PC-9 (cell line): ENCODE measurements at regions not wholly inside any gene's neighbourhood (a gene's known extent, or its start where the extent isn't known, plus 50 kb on each side); places are given as distances from the start of the nearest gene placed in this dataset.

ENCODE experiments used
- BruUV-seq: library from RNA; stranded (reverse); fragments of 400-500 nt; replicated peaks from 2 replicates; lab custom pipeline; 2021; lab: Mats Ljungman, UMichigan
- CTCF ChIA-PET: fragments of 300-600 bp; sonication (Branson Sonifier 250); formaldehyde crosslinking; loops from one replicate; lab custom pipeline; 2022; ENCODE audit warnings: antibody characterized with exemption; lab: Charles Lee
- POLR2A ChIA-PET: fragments of 300-600 bp; sonication (Branson Sonifier 250); formaldehyde crosslinking; loops from one replicate; lab custom pipeline; 2022; ENCODE audit warnings: antibody characterized with exemption; ENCODE audit not compliant: unreplicated experiment; lab: Charles Lee
- DNase-seq, 2 experiments: peaks; one replicate each; pipeline versions ENCODE4 v3.0.0 to v3.0.0-alpha.2; 2015 to 2022; ENCODE audit warnings: mixed read lengths in 1 of 2
- H2AFZ ChIP-seq: fragments of 200-600 bp; sonication (generic); 2 replicates; pipeline ENCODE4 v1.8.1; 2017; ENCODE audit warnings: antibody characterized with exemption
- H3F3A ChIP-seq: fragments of 200-600 bp; sonication (generic); 2 replicates; pipeline ENCODE4 v1.8.1; 2017; ENCODE audit warnings: antibody characterized with exemption, mild to moderate bottlenecking, low read depth; ENCODE audit not compliant: insufficient read depth
- H3K27ac ChIP-seq: fragments of 200-600 bp; sonication (generic); 2 replicates; pipeline ENCODE4 v1.6.1; 2016; ENCODE audit warnings: mixed run types
- H3K27me3 ChIP-seq: fragments of 200-600 bp; sonication (generic); 2 replicates; pipeline ENCODE4 v1.6.1; 2016; ENCODE audit warnings: low read depth, mixed run types; ENCODE audit not compliant: insufficient read depth
- H3K36me3 ChIP-seq: fragments of 200-600 bp; sonication (generic); 2 replicates; pipeline ENCODE4 v1.6.1; 2016; ENCODE audit warnings: low read depth, mixed run types
- H3K4me1 ChIP-seq: fragments of 200-600 bp; sonication (generic); replicated peaks from 2 replicates; pipeline ENCODE4 v1.6.1; 2016; ENCODE audit warnings: mixed run types; ENCODE audit not compliant: insufficient read depth
- H3K4me2 ChIP-seq: fragments of 200-600 bp; sonication (generic); 2 replicates; pipeline ENCODE4 v1.6.1; 2017; ENCODE audit warnings: mixed run types
- H3K4me3 ChIP-seq: fragments of 200-600 bp; sonication (generic); 2 replicates; pipeline ENCODE4 v1.6.1; 2016; ENCODE audit warnings: mixed run types
- H3K79me2 ChIP-seq: fragments of 200-600 bp; sonication (generic); 2 replicates; pipeline ENCODE4 v1.6.1; 2017; ENCODE audit warnings: low read depth, mixed run types
- H3K9me2 ChIP-seq: fragments of 200-600 bp; sonication (generic); 2 replicates; pipeline ENCODE4 v1.8.1; 2017; ENCODE audit warnings: mild to moderate bottlenecking; ENCODE audit not compliant: insufficient read depth
- H3K9me3 ChIP-seq: fragments of 200-600 bp; sonication (generic); 2 replicates; pipeline ENCODE4 v1.8.1; 2016; ENCODE audit warnings: low read depth; ENCODE audit not compliant: insufficient read depth
- H4K20me1 ChIP-seq: fragments of 200-600 bp; sonication (generic); 2 replicates; pipeline ENCODE4 v1.8.1; 2017; ENCODE audit not compliant: insufficient read depth
- EZH2 ChIP-seq: fragments of 200-600 bp; sonication (generic); IDR thresholded peaks from 2 replicates; pipeline ENCODE4 v1.8.0; 2017; ENCODE audit warnings: antibody characterized with exemption, low read depth
- intact Hi-C: fragments of 100-400 bp; cut with micrococcal nuclease; formaldehyde crosslinking; loops from one replicate; pipeline ENCODE4 v1.10.0; 2022; ENCODE audit not compliant: unreplicated experiment
- TF ChIP-seq, protein P1 (sequence below): fragments of 200-600 bp; sonication (generic); conservative IDR thresholded peaks from 2 replicates; pipeline ENCODE4 v1.6.1; 2017; ENCODE audit warnings: mixed run types, antibody characterized with exemption, mild to moderate bottlenecking, moderate library complexity

DNA sequence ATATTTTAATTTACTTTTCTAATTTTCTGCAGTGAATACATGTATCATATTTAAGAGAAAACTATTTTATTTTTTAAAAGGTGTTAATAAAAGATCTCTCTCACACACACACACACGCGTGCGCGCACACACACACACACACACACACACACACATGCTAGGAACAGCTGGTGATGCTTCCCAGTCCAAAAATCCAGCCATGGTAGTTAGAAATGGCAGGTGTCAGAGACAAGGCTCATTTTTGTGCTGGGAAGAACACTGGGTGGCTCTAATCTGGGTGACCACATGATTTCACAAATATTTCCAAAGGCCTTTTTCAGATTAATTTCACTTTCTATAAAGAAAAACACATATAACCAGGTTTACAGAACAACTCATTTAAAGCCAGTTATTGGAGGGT lies 104.5 kb upstream of the NCK2 start:
- no peaks in the 10 kb centered on the region for H4K20me1 ChIP-seq
- no peaks in the 10 kb centered on the region for H3F3A ChIP-seq
- ChIA-PET CTCF (no interaction called here), POLR2A (no interaction called here)
- BruUV-seq, result no TSS peak
- no peaks in the 10 kb centered on the region for H3K9me3 ChIP-seq
- DNase-seq, result no peak
- no peak overlapping the region for H3K4me3 ChIP-seq
- H3K4me1 ChIP-seq, result no peaks in the 10 kb centered on the region
- no peak overlapping the region for H3K4me2 ChIP-seq
- H3K27me3 ChIP-seq, result peaks cover 89% of the 10 kb centered on the region
- no peak for TF ChIP-seq EZH2
- TF ChIP-seq, protein P1, sequence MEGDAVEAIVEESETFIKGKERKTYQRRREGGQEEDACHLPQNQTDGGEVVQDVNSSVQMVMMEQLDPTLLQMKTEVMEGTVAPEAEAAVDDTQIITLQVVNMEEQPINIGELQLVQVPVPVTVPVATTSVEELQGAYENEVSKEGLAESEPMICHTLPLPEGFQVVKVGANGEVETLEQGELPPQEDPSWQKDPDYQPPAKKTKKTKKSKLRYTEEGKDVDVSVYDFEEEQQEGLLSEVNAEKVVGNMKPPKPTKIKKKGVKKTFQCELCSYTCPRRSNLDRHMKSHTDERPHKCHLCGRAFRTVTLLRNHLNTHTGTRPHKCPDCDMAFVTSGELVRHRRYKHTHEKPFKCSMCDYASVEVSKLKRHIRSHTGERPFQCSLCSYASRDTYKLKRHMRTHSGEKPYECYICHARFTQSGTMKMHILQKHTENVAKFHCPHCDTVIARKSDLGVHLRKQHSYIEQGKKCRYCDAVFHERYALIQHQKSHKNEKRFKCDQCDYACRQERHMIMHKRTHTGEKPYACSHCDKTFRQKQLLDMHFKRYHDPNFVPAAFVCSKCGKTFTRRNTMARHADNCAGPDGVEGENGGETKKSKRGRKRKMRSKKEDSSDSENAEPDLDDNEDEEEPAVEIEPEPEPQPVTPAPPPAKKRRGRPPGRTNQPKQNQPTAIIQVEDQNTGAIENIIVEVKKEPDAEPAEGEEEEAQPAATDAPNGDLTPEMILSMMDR, result no peak
- no peak overlapping the region for H3K27ac ChIP-seq
- H2AFZ ChIP-seq, result no peak overlapping the region
- no peaks in the 10 kb centered on the region for H3K9me2 ChIP-seq
- no peaks in the 10 kb centered on the region for H3K79me2 ChIP-seq
- no peaks in the 10 kb centered on the region for H3K36me3 ChIP-seq
- intact Hi-C loops, result no loop called here

DNA sequence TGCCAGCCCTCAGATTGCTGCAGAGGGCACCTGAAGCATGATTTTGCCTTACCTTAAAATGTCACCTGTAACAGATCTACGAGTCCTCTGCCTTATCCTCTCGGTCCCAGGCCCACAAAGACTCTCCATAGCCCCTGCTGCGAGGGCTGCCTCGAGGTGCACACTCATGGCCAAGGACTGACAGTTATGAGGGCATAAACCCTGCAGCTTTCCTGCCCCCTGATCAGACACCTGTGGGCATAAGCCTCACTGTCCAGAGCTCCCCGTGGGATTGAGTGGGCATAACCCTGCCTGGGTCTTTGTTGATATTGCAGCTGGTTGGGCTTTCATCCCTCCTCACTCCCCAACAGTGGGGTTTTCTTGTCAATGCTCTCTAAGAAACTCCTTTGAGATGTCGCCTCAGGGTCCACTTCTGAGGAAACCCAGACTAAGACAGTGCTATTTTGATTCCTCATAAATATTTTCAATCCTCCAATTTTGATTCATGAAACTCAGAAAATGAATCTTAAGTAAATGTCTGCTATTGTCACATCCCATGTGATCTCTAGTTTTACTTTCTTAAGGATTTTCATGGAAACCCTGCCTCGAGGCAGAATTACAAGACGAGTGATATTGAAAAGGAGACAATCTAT lies 108.5 kb upstream of the NCK2 start:
- BruUV-seq, result no TSS peak
- H4K20me1 ChIP-seq, result no peaks in the 10 kb centered on the region
- DNase-seq, result no peak
- no peak overlapping the region for H3K4me3 ChIP-seq
- no peak overlapping the region for H3K4me2 ChIP-seq
- ChIA-PET POLR2A (no interaction called here), CTCF (no interaction called here)
- H3K27ac ChIP-seq, result no peak overlapping the region
- H3K79me2 ChIP-seq, result no peaks in the 10 kb centered on the region
- no peaks in the 10 kb centered on the region for H3F3A ChIP-seq
- peaks cover 87% of the 10 kb centered on the region for H3K27me3 ChIP-seq
- TF ChIP-seq EZH2, result no peak
- TF ChIP-seq, protein P1, result no peak
- intact Hi-C loops, result no loop called here
- no peaks in the 10 kb centered on the region for H3K9me2 ChIP-seq
- H2AFZ ChIP-seq, result no peak overlapping the region
- no peaks in the 10 kb centered on the region for H3K9me3 ChIP-seq
- H3K36me3 ChIP-seq, result no peaks in the 10 kb centered on the region
- no peaks in the 10 kb centered on the region for H3K4me1 ChIP-seq

DNA sequence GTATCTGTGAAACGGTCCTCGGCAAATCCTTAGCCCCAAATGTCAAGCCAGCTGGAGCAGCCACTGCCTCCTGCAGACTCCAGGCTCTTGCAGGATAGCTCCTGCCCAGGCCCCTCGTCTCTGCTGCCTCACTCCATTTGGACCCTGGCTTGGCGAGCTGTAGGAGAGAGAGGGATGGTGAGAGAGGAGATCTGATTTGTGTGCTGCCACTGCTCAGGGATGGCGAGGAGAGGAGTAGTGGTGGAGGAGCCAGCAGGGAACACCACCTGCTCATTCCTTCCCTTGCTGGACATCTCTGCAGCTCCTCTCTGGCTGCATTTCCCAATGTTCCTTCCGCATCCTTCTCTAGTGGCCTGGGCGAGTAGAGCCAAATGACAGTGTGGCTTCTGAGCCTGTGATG lies 109.1 kb upstream of the NCK2 start:
- TF ChIP-seq EZH2, result no peak

DNA sequence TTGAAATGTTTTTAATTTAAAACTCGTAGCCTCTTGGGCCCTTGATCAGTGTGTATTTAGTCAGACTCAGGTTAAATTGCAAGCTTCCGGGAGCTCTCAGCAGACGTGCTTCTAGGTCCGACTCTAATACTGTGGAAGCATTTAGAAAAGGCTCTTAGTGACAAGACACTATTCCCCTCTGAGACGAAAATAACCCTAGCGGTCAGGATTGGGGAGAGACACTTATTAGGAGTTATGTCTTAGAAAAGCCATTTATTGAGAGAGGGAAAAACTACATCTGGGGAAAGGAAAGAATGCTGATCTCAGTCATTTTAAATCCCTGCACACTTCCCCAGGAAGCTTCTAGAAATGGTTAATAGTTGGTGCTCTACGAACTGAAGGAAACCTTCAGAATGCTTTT lies 110.5 kb upstream of the NCK2 start:
- Histone ChIP-seq H4K20me1 (no peaks in the 10 kb centered on the region), H3K27ac (no peak overlapping the region), H3K36me3 (no peaks in the 10 kb centered on the region), H3F3A (no peaks in the 10 kb centered on the region), H3K27me3 (peaks cover 95% of the 10 kb centered on the region), H3K4me2 (no peak overlapping the region), H3K4me1 (no peaks in the 10 kb centered on the region), H2AFZ (no peak overlapping the region), H3K79me2 (no peaks in the 10 kb centered on the region), H3K9me3 (no peaks in the 10 kb centered on the region), H3K9me2 (no peaks in the 10 kb centered on the region), H3K4me3 (no peak overlapping the region)
- no peak for DNase-seq
- no TSS peak for BruUV-seq
- POLR2A ChIA-PET, result no interaction called here
- CTCF ChIA-PET, result no interaction called here
- TF ChIP-seq EZH2, result no peak
- TF ChIP-seq, protein P1, result no peak; the same call in 1 of the 2 replicates
- intact Hi-C loops, result no loop called here

More for the DNA sequence above, 109.1 kb upstream of the NCK2 start:
- POLR2A ChIA-PET, result no interaction called here
- CTCF ChIA-PET, result no interaction called here
- H3K9me3 ChIP-seq, result no peaks in the 10 kb centered on the region
- H3K27me3 ChIP-seq, result peaks cover 87% of the 10 kb centered on the region
- H3K9me2 ChIP-seq, result no peaks in the 10 kb centered on the region
- intact Hi-C loops, result no loop called here
- no peak for DNase-seq
- no TSS peak for BruUV-seq
- no peaks in the 10 kb centered on the region for H3K79me2 ChIP-seq
- H2AFZ ChIP-seq, result no peak overlapping the region
- H3K4me3 ChIP-seq, result no peak overlapping the region
- H3K27ac ChIP-seq, result no peak overlapping the region
- H3F3A ChIP-seq, result no peaks in the 10 kb centered on the region
- H3K4me2 ChIP-seq, result no peak overlapping the region
- H3K36me3 ChIP-seq, result no peaks in the 10 kb centered on the region
- H3K4me1 ChIP-seq, result no peaks in the 10 kb centered on the region
- H4K20me1 ChIP-seq, result no peaks in the 10 kb centered on the region
